ENCODE measurements at regions not wholly inside any gene's neighbourhood (a gene's known extent, or its start where the extent isn't known, plus 50 kb on each side); places are given as distances from the start of the nearest gene placed in this dataset.
"Not testable (repeated sequence)": the region's sequence is repeated elsewhere in the genome, so short reads cannot be mapped to it uniquely, and the experiment has no call there.

- Histone ChIP-seq H3K9ac (ENCODE audit: low read length) (no peak overlapping the region), H3K36me3 (replicated peaks; ENCODE audit: insufficient read depth, low read length) (no peaks in the 10 kb centered on the region), H3K9me2 (replicated peaks; ENCODE audit: insufficient read depth, low read length) (no peaks in the 10 kb centered on the region), H3K4me1 (ENCODE audit: low read length) (no peaks in the 10 kb centered on the region), H2AFZ (ENCODE audit: low read length) (no peak overlapping the region), H3F3A (ENCODE audit: insufficient read depth, low read length) (no peaks in the 10 kb centered on the region), H3K27ac (ENCODE audit: low read length) (no peak overlapping the region), H4K20me1 (ENCODE audit: insufficient read depth, low read length) (no peaks in the 10 kb centered on the region), H3K4me2 (ENCODE audit: low read depth, low read length) (no peak overlapping the region), H3K27me3 (replicated peaks; ENCODE audit: insufficient read depth, low read length) (no peaks in the 10 kb centered on the region), H3K4me3 (ENCODE audit: low read length) (no peak overlapping the region), H3K9me3 (replicated peaks; ENCODE audit: insufficient read depth, low read length) (no peaks in the 10 kb centered on the region), H3K79me2 (ENCODE audit: low read length) (no peaks in the 10 kb centered on the region)
- no peak for DNase-seq
- no peak for TF ChIP-seq CTCF (IDR thresholded peaks at IDR 0.05; ENCODE audit: low read length)
- TF ChIP-seq EZH2 (optimal IDR thresholded peaks at IDR 0.05; ENCODE audit: low read depth, low read length), result no peak
Observed at GRCh38 chr12:89765959-89766824, 57.6 kb upstream of the ATP2B1 start.

GRCh38 chr12:89764164-89764563 lies 55.5 kb upstream of the ATP2B1 start:
- not testable (repeated sequence) for H3K27me3 ChIP-seq (replicated peaks; ENCODE audit: insufficient read depth, low read length); H3K36me3 ChIP-seq (replicated peaks; ENCODE audit: insufficient read depth, low read length); H3K27ac ChIP-seq (ENCODE audit: low read length); H3K4me2 ChIP-seq (ENCODE audit: low read depth, low read length); H3F3A ChIP-seq (ENCODE audit: insufficient read depth, low read length); H3K9me3 ChIP-seq (replicated peaks; ENCODE audit: insufficient read depth, low read length); H4K20me1 ChIP-seq (ENCODE audit: insufficient read depth, low read length); H3K9ac ChIP-seq (ENCODE audit: low read length); H3K9me2 ChIP-seq (replicated peaks; ENCODE audit: insufficient read depth, low read length); DNase-seq; H2AFZ ChIP-seq (ENCODE audit: low read length); H3K4me1 ChIP-seq (ENCODE audit: low read length); H3K79me2 ChIP-seq (ENCODE audit: low read length); H3K4me3 ChIP-seq (ENCODE audit: low read length)

- Histone ChIP-seq H2AFZ (ENCODE audit: low read length) (no peak overlapping the region), H3K9me2 (replicated peaks; ENCODE audit: insufficient read depth, low read length) (no peaks in the 10 kb centered on the region), H3F3A (ENCODE audit: insufficient read depth, low read length) (no peaks in the 10 kb centered on the region), H3K36me3 (replicated peaks; ENCODE audit: insufficient read depth, low read length) (no peaks in the 10 kb centered on the region), H3K9ac (ENCODE audit: low read length) (no peak overlapping the region), H3K27ac (ENCODE audit: low read length) (no peak overlapping the region), H4K20me1 (ENCODE audit: insufficient read depth, low read length) (no peaks in the 10 kb centered on the region), H3K4me2 (ENCODE audit: low read depth, low read length) (no peak overlapping the region), H3K4me3 (ENCODE audit: low read length) (no peak overlapping the region), H3K9me3 (replicated peaks; ENCODE audit: insufficient read depth, low read length) (no peaks in the 10 kb centered on the region), H3K27me3 (replicated peaks; ENCODE audit: insufficient read depth, low read length) (no peaks in the 10 kb centered on the region), H3K4me1 (ENCODE audit: low read length) (no peaks in the 10 kb centered on the region), H3K79me2 (ENCODE audit: low read length) (no peaks in the 10 kb centered on the region)
- TF ChIP-seq EZH2phosphoT487 (IDR thresholded peaks at IDR 0.05; ENCODE audit: low read length), result no peak
- no peak for TF ChIP-seq CTCF (IDR thresholded peaks at IDR 0.05; ENCODE audit: low read length)
- TF ChIP-seq EZH2 (optimal IDR thresholded peaks at IDR 0.05; ENCODE audit: low read depth, low read length), result no peak
- DNase-seq, result no peak
Observed at GRCh38 chr12:89762498-89763170, 54.0 kb upstream of the ATP2B1 start.

- H4K20me1 ChIP-seq (ENCODE audit: insufficient read depth, low read length), result no peaks in the 10 kb centered on the region
- H3K4me1 ChIP-seq (ENCODE audit: low read length), result no peaks in the 10 kb centered on the region
- no peaks in the 10 kb centered on the region for H3K79me2 ChIP-seq (ENCODE audit: low read length)
- H3K27me3 ChIP-seq (replicated peaks; ENCODE audit: insufficient read depth, low read length), result no peaks in the 10 kb centered on the region
- H2AFZ ChIP-seq (ENCODE audit: low read length), result no peak overlapping the region
- H3K4me3 ChIP-seq (ENCODE audit: low read length), result no peak overlapping the region
- no peak overlapping the region for H3K27ac ChIP-seq (ENCODE audit: low read length)
- H3F3A ChIP-seq (ENCODE audit: insufficient read depth, low read length), result no peaks in the 10 kb centered on the region
- no peaks in the 10 kb centered on the region for H3K9me2 ChIP-seq (replicated peaks; ENCODE audit: insufficient read depth, low read length)
- no peak for TF ChIP-seq EZH2phosphoT487 (IDR thresholded peaks at IDR 0.05; ENCODE audit: low read length)
- no peak for TF ChIP-seq CTCF (IDR thresholded peaks at IDR 0.05; ENCODE audit: low read length)
- no peak for TF ChIP-seq EZH2 (optimal IDR thresholded peaks at IDR 0.05; ENCODE audit: low read depth, low read length)
- H3K36me3 ChIP-seq (replicated peaks; ENCODE audit: insufficient read depth, low read length), result no peaks in the 10 kb centered on the region
- DNase-seq, result no peak
- no peak overlapping the region for H3K4me2 ChIP-seq (ENCODE audit: low read depth, low read length)
- H3K9me3 ChIP-seq (replicated peaks; ENCODE audit: insufficient read depth, low read length), result no peaks in the 10 kb centered on the region
- no peak overlapping the region for H3K9ac ChIP-seq (ENCODE audit: low read length)
Observed at GRCh38 chr12:89760783-89761182, 52.1 kb upstream of the ATP2B1 start.
